DMS53 treated with DMSO at 0.1 percent for 48 hours (cell line): ENCODE measurements at regions not wholly inside any gene's neighbourhood (a gene's known extent, or its start where the extent isn't known, plus 50 kb on each side); places are given as distances from the start of the nearest gene placed in this dataset.

Experiments used
- DNase-seq: peaks from one replicate; lab custom pipeline; 2025; ENCODE audit not compliant: unreplicated experiment; lab: John Stamatoyannopoulos, UW

DNA sequence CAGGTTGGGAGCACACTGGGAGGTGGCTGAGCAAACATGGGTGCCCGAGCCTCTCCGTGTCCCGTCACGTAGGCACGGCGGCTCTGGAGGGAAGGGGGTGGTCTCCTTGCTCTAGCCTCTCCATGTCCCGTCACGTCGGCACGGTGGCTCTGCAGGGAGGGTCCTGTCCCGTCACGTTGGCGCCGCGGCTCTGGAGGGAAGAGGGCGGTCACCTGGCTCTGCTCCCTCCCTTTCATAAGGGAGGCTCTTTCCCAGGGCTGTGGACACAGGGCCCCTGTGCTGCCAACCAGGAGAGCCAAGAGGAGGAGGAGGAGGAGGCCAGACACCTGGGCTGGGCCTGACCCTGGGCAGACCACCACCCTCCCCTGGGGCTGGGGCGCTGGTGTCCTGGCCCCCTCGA, 1173.7 kb downstream of the BRD1 start:
- DNase-seq = no peak

DNA sequence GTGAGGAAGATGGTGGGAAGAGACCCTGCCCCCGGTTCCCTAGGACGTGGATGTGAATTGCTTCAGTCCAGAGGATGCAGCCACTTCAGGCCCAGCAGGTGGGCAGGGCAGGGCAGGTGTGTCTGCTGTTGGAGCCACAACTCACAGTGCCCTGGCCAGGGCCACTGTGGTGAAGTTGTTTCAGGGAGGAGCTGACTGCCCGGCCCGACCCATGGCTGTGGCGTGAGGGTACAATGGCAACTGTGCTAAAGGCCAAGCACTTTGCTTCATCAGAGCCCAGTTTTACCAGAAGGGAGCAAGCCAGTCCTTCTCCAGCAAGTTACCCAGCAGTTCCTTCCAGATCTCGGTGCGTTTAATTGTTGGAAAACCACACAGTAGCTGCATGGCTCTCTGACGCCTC, 1174.4 kb downstream of the BRD1 start:
- DNase-seq = no peak

DNA sequence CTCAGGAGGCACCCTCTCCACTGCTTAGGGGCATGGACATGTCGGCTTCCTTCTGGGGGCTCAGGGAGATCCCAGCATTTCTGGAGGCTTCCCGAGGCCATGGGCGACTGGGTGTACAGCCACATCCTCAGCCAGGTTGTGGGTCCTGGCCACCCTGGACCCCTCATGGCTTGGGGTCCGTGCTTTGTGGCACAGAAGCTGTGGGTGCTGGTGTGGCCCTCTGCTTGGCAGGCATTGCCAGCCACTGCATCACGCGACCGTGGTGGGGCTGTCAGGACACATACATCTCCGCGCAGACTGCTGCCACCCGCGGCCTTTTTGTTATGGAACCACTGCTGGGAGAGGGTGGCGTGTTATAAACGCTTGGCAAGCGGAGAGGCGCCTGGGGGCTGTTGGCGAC, 1174.9 kb downstream of the BRD1 start:
- DNase-seq = no peak

GRCh38 chr22:48651981-48652538, 1175.6 kb downstream of the BRD1 start:
- no peak for DNase-seq

- no peak for DNase-seq
Measured at GRCh38 chr22:48651036-48651890, 1176.4 kb downstream of the BRD1 start.

- DNase-seq = no peak
Measured at GRCh38 chr22:48650323-48651035, 1177.2 kb downstream of the BRD1 start.

GRCh38 chr22:48649466-48649865, 1178.2 kb downstream of the BRD1 start:
- no peak for DNase-seq

- no peak for DNase-seq
Measured at GRCh38 chr22:48649031-48649430, 1178.6 kb downstream of the BRD1 start.

- DNase-seq = no peak
Measured at GRCh38 chr22:48647606-48648515, 1179.8 kb downstream of the BRD1 start.

DNA sequence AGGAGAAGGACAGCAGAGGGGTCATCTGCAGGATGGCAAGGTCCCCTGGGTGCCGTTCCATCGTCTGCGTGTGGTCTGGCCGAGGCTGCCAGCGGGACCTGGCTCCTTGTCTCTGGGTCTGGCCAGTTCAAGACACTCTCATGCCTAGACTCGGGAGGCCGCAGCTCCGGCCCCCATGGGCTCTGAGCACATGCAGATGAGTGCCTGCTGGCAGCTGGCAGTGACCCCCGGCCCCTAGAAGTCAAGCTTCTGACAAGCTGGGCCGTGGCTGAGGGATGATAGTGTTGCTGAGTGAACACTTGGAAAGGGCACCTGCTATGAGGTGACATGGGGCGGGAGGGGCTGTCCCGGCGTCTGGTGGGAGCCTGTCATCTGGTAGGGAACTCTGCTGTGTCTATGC, 1180.6 kb downstream of the BRD1 start:
- no peak for DNase-seq

- no peak for DNase-seq
Measured at GRCh38 chr22:48646216-48646925, 1181.3 kb downstream of the BRD1 start.

- DNase-seq = no peak
Measured at GRCh38 chr22:48645766-48646165, 1181.9 kb downstream of the BRD1 start.

DNA sequence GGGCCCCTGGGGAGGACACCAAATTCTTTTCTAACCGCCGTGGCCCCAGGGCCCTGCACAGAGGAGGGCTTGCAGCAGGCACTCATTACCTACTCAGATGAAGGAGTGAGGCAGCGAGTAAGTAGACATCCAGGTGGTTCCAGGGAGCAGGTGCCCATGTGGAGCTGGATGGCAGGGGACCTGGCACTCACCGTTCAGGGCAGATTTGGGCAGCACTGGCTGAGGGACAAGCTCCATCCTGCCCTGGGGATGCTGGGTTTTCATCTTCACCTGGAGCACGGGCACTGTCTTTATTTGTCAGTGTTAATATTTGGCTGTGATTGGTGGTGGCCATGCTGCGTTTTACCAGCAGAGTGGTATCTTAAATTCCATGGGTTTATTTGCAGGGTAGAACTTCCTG, 1182.7 kb downstream of the BRD1 start:
- no peak for DNase-seq

DNA sequence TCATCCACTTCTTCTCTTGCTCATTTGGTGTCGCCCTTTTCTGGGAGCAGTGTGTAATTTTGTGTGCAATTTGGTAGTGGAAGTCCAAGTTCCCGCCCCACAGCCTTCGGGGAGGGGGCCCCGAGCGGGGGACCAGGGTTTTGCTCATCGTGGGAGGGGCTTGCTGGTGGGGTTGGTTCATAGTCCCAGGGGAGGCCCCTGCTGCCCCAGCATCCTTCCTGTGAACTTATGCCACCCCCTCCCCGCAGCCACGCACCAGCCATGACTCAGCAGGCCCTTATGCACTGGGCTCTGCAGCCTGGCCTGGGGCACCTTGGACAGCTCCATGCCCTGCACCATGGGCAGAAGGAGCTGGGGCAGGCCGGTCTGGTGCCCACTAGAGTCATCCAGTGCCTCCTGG, 1183.6 kb downstream of the BRD1 start:
- no peak for DNase-seq

DNA sequence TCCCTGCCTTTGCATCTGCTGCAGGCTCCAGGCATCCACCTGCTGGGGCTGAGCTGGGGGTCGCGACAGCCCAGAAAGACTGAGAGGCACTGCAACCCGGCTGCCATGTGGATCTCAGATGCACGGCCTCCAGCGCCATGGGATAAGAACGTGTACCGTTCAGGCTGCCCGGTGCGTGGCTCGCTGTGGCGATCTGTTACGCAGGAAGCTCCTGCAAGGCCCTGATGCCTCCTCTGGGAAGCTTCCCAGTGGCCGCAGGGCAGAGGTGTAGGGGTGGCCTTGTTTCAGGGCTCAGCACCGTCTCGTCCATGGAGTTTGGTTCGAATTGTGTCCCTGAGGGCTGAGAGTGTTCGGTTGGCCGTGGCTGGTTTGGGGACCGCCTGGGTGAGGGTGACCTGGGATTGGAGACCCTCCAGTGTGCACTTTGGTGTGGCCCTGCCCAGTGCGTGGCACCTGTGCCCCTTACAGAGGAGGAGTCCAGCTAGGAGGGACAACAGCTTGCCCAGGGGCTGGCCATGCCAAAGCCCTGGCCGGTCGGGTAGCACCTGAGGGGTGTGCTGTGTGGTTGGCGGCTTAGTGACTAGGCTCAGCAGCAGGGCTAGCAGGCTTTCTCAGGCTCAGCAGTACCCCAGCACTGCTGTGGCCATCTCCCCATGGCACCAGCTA, 1184.5 kb downstream of the BRD1 start:
- no peak for DNase-seq

- DNase-seq = no peak
Measured at GRCh38 chr22:48642550-48642949, 1185.1 kb downstream of the BRD1 start.

DNA sequence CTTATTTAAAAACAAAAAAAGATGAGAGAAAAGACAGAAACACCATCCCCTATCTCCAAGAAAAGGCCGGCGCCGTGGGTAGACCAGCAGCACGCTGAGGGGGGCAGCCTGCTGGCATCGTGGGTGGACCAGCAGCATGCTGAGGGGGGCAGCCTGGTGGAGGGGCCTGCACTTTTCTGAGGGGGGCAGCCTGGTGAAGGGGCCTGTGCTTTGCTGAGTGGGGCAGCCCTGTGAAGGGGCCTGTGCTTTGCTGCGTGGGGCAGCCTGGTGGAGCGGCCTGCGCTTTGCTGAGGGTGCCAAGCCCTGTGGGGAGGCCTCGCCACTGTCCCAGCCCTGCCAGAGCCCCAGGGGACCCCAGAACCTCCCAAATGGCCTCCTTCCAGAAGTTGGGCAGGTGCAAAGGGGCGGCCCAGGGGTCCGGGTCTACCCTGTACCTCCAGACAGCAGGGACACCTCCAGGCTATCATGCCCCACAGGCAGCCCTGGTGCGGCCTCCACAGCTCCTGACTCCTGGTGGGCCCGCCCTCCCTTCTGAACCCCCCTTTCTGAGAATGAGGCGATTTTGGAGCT, 1185.7 kb downstream of the BRD1 start:
- no peak for DNase-seq

DNA sequence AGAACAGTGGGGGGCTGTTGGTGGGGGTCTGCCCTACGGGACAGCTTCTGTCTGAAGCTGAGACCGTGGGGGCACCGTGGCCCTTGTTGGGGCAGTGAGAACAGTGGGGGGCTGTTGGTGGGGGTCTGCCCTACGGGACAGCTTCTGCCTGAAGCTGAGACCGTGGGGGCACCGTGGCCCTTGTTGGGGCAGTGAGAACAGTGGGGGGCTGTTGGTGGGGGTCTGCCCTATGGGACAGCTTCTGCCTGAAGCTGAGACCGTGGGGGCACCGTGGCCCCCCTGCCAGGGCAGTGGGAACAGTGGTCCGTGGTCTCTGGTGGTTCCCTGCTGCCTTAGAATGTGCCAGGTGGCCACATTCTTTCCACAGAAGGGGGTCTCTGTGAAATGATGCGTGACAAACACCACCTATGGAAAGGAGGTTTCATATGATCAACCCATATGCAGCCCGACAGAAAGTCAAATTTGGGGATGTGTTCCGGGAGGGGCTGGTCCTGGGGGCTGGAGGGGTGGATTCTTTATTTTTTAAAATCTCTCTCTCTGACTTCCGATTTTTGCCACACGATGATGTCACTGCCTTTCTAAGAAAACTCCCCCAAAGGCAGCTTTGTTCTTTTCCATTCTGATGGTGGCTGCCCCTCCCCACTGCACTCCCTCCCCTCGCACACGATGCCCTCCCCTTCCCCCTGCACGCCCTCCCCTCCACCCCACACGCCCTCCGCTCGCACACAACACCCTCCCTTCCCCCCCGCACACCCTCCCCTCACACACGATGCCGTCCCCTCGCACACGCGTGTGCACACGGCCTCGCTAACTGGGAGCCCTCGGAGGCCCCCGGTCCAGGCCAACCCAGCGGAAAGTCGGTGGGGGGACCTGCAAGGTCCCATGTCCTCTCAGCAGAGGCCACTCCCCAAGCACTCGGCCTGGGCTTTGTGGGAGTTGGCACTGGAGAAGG, 1186.5 kb downstream of the BRD1 start:
- DNase-seq = no peak
